NT2/D1 (cell line): ENCODE measurements at regions not wholly inside any gene's neighbourhood (a gene's known extent, or its start where the extent isn't known, plus 50 kb on each side); places are given as distances from the start of the nearest gene placed in this dataset.

Source experiments
- SUZ12 ChIP-seq: IDR thresholded peaks from 2 replicates; pipeline ENCODE4 v1.6.1; 2011; ENCODE audit not compliant: insufficient read length, insufficient read depth; ENCODE audit errors: extremely low read depth
- YY1 ChIP-seq: IDR thresholded peaks from 2 replicates; pipeline ENCODE4 v1.6.1; 2011; ENCODE audit not compliant: insufficient read length, insufficient read depth
- ZNF274 ChIP-seq: IDR thresholded peaks from 2 replicates; pipeline ENCODE4 v1.6.1; 2011; ENCODE audit warnings: mild to moderate bottlenecking, low read depth, low read length

GRCh38 chr3:165462636-165463334 is 266.6 kb upstream of the SLITRK3 start:
- TF ChIP-seq ZNF274 (no peak), SUZ12 (no peak), YY1 (no peak)
